Neural crest cell (in vitro differentiated cells): ENCODE measurements at regions not wholly inside any gene's neighbourhood (a gene's known extent, or its start where the extent isn't known, plus 50 kb on each side); places are given as distances from the start of the nearest gene placed in this dataset.
"Not testable (repeated sequence)": the region's sequence is repeated elsewhere in the genome, so short reads cannot be mapped to it uniquely, and the experiment has no call there.

Source experiments
- DNase-seq: peaks from one replicate; pipeline ENCODE4 v3.0.0; 2021; ENCODE audit warnings: low read depth, mixed read lengths, low spot score
- H3K27ac Mint-ChIP-seq: one replicate; pipeline ENCODE4 v1.8.0; 2021; ENCODE audit warnings: mild to moderate bottlenecking, mixed read lengths; ENCODE audit not compliant: unreplicated experiment
- H3K27me3 Mint-ChIP-seq: 2 replicates; pipeline ENCODE4 v1.8.0; 2021; ENCODE audit warnings: low read depth, mild to moderate bottlenecking, mixed read lengths
- H3K36me3 Mint-ChIP-seq: 2 replicates; pipeline ENCODE4 v1.8.0; 2021; ENCODE audit warnings: low read depth, mild to moderate bottlenecking, mixed read lengths
- H3K4me1 Mint-ChIP-seq: 2 replicates; pipeline ENCODE4 v1.8.0; 2021; ENCODE audit warnings: mixed read lengths
- H3K4me3 Mint-ChIP-seq: one replicate; pipeline ENCODE4 v1.8.0; 2021; ENCODE audit warnings: mild to moderate bottlenecking, mixed read lengths
- H3K9me3 Mint-ChIP-seq: 2 replicates; pipeline ENCODE4 v1.8.0; 2021; ENCODE audit warnings: mixed read lengths
- CTCF ChIP-seq: fragments of 200-600 bp; sonication (generic); conservative IDR thresholded peaks from 2 replicates; pipeline ENCODE4 v1.5.0; 2021; ENCODE audit warnings: antibody characterized with exemption, mild to moderate bottlenecking

GRCh38 chr1:157269656-157270375 is 131.6 kb upstream of the ETV3 start:
- TF ChIP-seq CTCF = no peak
- H3K36me3 Mint-ChIP-seq = no peaks in the 10 kb centered on the region
- H3K9me3 Mint-ChIP-seq = no peaks in the 10 kb centered on the region
- H3K27me3 Mint-ChIP-seq = peaks cover 37% of the 10 kb centered on the region
- no peak overlapping the region for H3K4me3 Mint-ChIP-seq
- no peak for DNase-seq
- H3K4me1 Mint-ChIP-seq = no peaks in the 10 kb centered on the region
- H3K27ac Mint-ChIP-seq = no peak overlapping the region

GRCh38 chr1:157262891-157263290 is 124.7 kb upstream of the ETV3 start:
- Mint-ChIP-seq H3K4me1 (no peaks in the 10 kb centered on the region), H3K27me3 (peaks cover 36% of the 10 kb centered on the region), H3K4me3 (no peak overlapping the region), H3K27ac (no peak overlapping the region), H3K36me3 (no peaks in the 10 kb centered on the region), H3K9me3 (no peaks in the 10 kb centered on the region)
- TF ChIP-seq CTCF = no peak
- DNase-seq = no peak

GRCh38 chr1:157262422-157262821 is 124.2 kb upstream of the ETV3 start:
- H3K27me3 Mint-ChIP-seq = peaks cover 32% of the 10 kb centered on the region
- no peak for TF ChIP-seq CTCF
- H3K36me3 Mint-ChIP-seq = no peaks in the 10 kb centered on the region
- no peak for DNase-seq
- no peak overlapping the region for H3K27ac Mint-ChIP-seq
- no peaks in the 10 kb centered on the region for H3K9me3 Mint-ChIP-seq
- no peaks in the 10 kb centered on the region for H3K4me1 Mint-ChIP-seq
- H3K4me3 Mint-ChIP-seq = no peak overlapping the region

- H3K27ac Mint-ChIP-seq, H3K4me3 Mint-ChIP-seq: not testable (repeated sequence)
Measured at GRCh38 chr1:157255891-157256290, 117.7 kb upstream of the ETV3 start.

GRCh38 chr1:157254183-157254582 is 116.0 kb upstream of the ETV3 start:
- not testable (repeated sequence) for H3K27ac Mint-ChIP-seq, DNase-seq, H3K9me3 Mint-ChIP-seq, H3K36me3 Mint-ChIP-seq, H3K4me3 Mint-ChIP-seq, H3K4me1 Mint-ChIP-seq
- peaks cover 18% of the 10 kb centered on the region for H3K27me3 Mint-ChIP-seq

More at GRCh38 chr1:157255891-157256290, 117.7 kb upstream of the ETV3 start:
- H3K36me3 Mint-ChIP-seq, DNase-seq, H3K4me1 Mint-ChIP-seq, H3K9me3 Mint-ChIP-seq: not testable (repeated sequence)
- peaks cover 16% of the 10 kb centered on the region for H3K27me3 Mint-ChIP-seq

GRCh38 chr1:157252473-157252872 is 114.3 kb upstream of the ETV3 start:
- Mint-ChIP-seq H3K27ac (no peak overlapping the region), H3K4me1 (no peaks in the 10 kb centered on the region), H3K36me3 (no peaks in the 10 kb centered on the region), H3K4me3 (no peak overlapping the region), H3K9me3 (peaks cover 3% of the 10 kb centered on the region), H3K27me3 (peaks cover 23% of the 10 kb centered on the region)
- no peak for DNase-seq
- no peak for TF ChIP-seq CTCF
